Activated CD8-positive, alpha-beta memory T cell treated with anti-CD3 and anti-CD28 coated beads, Interleukin-2, amount 50 U/mL, for 24 hours (primary cell): ENCODE measurements at regions not wholly inside any gene's neighbourhood (a gene's known extent, or its start where the extent isn't known, plus 50 kb on each side); places are given as distances from the start of the nearest gene placed in this dataset.

Experiments used
- DNase-seq: peaks from one replicate; pipeline ENCODE4 v3.0.0-alpha.2; 2020; ENCODE audit errors: extremely low read depth

GRCh38 chr6:44676826-44677433 is 289.4 kb downstream of the CDC5L start:
- DNase-seq, result no peak

GRCh38 chr6:44678252-44678935 is 290.9 kb downstream of the CDC5L start:
- no peak for DNase-seq

- no peak for DNase-seq
These were observed 292.1 kb downstream of the CDC5L start for GRCh38 chr6:44679438-44680201.

GRCh38 chr6:44680202-44680720 is 292.8 kb downstream of the CDC5L start:
- no peak for DNase-seq

GRCh38 chr6:44681761-44682160 is 294.3 kb downstream of the CDC5L start:
- no peak for DNase-seq

- no peak for DNase-seq
These were observed 294.8 kb downstream of the CDC5L start for GRCh38 chr6:44682280-44682679.

- DNase-seq, result no peak
These were observed 295.7 kb downstream of the CDC5L start for GRCh38 chr6:44682987-44683779.

- DNase-seq, result no peak
These were observed 297.7 kb downstream of the CDC5L start for GRCh38 chr6:44685213-44685612.

GRCh38 chr6:44696099-44696498 is 308.6 kb downstream of the CDC5L start:
- no peak for DNase-seq

GRCh38 chr6:44696686-44697085 is 309.2 kb downstream of the CDC5L start:
- DNase-seq, result no peak

- DNase-seq, result no peak
These were observed 309.8 kb downstream of the CDC5L start for GRCh38 chr6:44697327-44697726.

- no peak for DNase-seq
These were observed 311.1 kb downstream of the CDC5L start for GRCh38 chr6:44698602-44699001.

GRCh38 chr6:44699082-44699481 is 311.6 kb downstream of the CDC5L start:
- DNase-seq, result no peak

- no peak for DNase-seq
These were observed 312.3 kb downstream of the CDC5L start for GRCh38 chr6:44699851-44700250.

GRCh38 chr6:44700422-44700821 is 312.9 kb downstream of the CDC5L start:
- DNase-seq, result no peak

GRCh38 chr6:44701038-44701636 is 313.6 kb downstream of the CDC5L start:
- no peak for DNase-seq

GRCh38 chr6:44701637-44702101 is 314.2 kb downstream of the CDC5L start:
- no peak for DNase-seq

GRCh38 chr6:44702292-44702691 is 314.8 kb downstream of the CDC5L start:
- DNase-seq, result no peak

- DNase-seq, result no peak
These were observed 317.0 kb downstream of the CDC5L start for GRCh38 chr6:44704240-44705150.

GRCh38 chr6:44705596-44705995 is 318.1 kb downstream of the CDC5L start:
- no peak for DNase-seq
